Fibroblast of skin of abdomen (primary cell): ENCODE measurements at regions not wholly inside any gene's neighbourhood (a gene's known extent, or its start where the extent isn't known, plus 50 kb on each side); places are given as distances from the start of the nearest gene placed in this dataset.
A peak's percentile ranks its signal among the peaks of the same experiment; 100 is the strongest.
"Not testable (repeated sequence)": the region's sequence is repeated elsewhere in the genome, so short reads cannot be mapped to it uniquely, and the experiment has no call there.

Experiments used
- DNase-seq: peaks from one replicate; pipeline ENCODE4 v3.0.0-alpha.2; 2013

DNA sequence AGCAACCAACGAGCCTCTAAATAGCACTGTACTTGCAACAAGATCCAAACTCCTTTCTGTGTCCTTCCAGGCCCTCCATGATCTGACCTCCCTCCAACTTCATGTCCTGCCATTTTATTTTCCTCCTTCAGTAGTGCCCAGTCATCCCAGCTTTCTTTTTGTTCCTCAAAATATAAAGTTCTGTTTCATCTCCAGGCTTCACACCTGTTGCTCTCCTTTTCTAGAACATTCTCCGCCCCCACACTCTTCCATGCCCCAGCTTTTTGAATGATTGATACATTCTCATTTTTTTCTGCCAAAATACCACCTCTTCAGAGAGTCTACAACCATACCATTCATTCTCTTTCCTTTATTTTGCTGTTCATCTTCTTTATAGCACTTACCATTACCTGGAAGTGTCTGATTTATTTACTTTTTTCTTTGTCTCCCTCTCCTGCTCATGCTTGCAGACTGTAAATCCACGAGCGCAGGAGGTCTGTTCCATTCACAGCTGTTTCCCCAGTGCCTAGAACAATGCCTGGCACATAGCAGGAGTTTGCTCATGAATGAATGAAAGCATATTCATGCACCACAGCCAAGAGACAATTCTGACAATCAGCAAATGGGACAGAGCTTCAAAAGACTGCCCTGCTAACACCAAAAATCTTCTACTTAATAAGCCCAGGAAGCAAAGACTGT lies 296.4 kb downstream of the RPAP3 start:
- no peak for DNase-seq

DNA sequence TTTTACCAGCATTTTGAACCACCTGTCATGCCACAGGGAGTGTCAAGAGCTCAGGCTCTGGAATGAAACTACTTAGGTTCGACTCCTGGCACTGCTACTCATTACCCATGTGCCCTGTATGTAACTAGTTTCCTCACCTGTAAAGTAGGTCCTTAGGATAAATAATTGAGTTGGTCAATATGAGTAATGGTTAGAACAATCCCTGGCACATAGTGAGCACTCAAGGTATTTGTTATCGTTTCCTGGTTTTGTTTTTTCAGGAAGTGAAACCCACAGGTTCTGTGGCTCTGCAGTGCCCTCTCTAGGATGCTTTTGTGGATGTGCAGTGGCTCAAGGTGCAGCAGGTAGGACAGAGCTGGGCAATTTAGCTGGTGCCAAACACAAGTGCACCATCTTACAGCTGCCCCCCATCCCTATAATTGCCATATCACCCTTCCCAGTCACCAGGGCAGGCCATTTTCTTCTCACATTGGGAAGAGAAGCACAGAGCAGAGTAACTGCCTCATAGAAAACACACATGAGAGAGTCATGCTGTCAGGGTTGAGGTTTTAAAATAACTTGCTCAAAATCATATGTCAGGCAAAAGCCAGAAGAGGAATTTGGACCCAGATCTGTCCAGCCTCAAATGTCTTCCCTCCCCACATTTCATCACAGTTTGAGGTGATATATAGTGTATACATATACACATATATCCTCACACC lies 297.5 kb downstream of the RPAP3 start:
- no peak for DNase-seq

DNA sequence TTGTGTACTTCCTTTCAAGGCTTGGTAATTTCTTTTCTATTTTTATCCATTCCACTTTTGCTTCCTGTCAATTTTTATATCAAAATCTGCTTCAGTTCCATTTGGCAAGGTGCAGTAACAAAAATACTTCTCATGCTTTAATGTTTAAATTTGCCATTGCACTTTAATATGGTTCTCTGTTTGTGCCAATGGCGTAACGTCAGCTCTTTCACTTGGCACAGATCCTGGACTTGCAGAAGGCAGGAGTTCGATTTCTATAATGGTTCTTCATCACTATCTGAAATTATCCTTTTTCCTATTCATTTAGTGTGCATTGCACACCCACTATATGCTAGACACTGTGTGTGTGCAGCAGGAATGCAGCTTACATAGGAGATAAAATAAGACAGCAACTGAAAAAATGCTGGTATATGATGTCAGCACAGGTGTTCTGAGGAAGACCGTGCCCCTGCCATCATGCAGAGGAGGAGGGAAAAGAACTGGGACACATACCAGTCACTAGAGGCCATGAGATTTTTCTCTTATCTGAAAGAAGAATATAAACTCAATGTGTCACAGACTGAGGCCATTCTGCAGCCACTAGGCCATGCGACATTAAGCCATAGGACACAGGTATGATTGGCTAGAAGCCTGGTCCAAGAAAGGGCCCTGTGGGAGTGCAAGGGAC lies 298.2 kb downstream of the RPAP3 start:
- no peak for DNase-seq

DNA sequence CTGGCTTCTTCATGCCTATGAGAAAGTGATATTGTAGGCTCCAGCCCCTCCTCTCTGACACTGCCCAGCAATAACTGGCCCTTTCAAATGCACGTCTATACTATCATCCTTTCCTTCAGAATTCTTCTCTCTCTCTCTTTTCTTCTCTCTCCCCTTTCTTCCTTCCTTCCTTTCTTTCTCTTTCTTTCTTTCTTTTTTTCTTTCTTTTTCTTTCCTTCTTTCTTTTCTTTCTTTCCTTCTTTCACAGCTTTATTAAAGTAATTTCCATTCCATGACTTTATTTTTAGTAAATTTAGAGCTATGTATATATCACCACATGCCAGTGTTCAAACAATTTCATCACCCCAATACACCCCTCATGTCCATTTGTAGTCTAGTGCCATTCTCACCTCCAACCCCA lies 302.1 kb downstream of the RPAP3 start:
- DNase-seq, result no peak

DNA sequence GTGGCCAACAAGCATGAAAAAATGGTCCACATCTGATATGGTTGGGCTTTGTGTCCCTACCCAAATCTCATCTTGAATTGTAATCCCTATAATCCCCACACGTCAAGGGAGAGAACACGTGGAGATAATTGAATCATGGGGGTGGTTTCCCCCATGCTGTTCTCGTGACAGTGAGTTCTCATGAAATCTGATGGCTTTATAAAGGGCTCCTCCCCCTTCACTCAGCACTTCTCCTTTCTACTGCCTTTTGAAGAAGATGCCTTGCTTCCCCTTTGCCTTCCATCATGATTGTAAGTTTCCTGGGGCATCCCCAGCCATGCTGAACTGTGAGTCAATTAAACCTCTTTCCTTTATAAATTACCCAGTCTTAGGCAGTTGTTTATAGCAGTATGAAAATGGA lies 304.6 kb downstream of the RPAP3 start:
- DNase-seq, result not testable (repeated sequence)

DNA sequence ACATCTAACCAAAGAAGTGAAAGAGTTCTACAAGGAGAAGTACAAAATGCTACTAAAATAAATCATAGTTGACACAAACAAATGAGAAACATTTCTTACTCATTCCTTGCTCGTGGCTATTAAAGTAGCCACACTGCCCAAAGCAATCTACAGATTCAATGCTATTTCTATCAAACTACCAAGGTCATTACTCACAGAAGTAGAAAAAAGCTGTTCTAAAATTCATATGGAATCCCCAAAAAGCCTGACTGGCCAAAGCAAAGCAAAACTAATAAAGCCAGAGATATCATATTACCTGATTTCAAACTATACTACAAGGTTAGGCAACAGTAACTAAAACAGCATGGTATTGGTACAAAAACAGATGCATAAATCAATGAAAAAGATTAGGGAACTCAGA lies 305.6 kb downstream of the RPAP3 start:
- peak; percentile 70 for DNase-seq

DNA sequence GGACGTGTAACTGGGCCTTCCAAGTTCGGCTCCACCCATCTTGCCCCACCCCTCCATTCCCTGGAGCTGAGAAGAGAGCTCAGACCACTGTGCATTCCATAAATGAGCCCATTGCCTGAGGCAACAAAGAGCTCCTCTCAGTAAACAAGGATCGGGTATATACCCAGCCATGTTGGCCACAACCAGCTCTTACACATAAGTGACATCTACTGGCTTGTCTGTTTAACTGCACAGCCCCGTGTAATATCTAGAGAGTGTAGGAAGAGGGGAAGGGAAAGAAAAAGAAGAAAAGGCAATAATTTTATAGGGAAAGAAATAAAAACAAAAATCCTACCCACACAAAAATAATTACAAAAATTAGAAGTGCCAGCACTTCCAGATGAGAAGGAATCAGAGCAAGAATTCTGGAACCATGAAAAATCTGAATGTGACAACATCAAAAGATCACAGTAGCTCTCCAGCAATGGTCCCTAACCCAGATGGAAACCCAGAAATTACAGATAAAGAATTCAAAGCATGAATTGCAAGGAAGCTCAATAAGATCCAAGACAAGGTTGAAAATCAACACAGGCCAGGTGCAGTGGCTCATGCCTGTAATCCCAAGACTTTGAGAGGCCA lies 308.1 kb downstream of the RPAP3 start:
- DNase-seq, result peak; percentile 65

DNA sequence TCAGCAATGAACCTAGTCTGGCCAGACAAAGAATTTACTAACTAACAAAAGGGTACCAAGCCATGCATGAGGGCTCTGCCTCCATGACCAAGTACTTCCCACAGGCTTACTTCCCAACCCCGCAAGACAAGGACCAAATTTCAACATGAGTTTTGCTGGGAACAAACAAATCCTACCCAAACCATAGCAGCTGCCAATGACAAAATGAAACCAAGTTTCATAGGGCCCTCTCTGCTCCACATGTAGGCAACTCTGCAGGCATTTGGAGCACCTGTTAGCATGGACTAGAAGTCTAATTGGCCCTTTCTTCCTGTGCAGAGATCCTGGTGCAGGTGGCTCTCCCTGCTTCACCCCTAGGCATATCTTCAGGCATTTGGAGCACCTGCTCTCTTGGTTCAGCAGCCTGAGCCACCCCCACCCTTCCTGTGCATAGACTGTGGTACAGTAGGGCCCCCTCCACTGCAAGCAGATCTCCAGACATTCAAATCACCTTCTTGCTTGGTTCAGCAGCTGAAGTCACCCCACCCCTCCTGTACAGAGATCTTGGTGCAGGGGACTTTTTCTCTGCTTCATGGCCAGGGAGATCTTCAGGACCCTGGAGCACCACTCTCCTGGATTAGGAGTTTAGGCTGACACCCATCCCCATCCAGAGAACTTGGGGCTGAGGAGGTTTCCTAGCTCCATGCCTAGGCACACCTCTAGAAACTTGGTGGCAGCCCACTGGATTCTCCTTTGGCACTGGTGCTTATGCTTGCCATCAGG lies 308.7 kb downstream of the RPAP3 start:
- DNase-seq, result no peak

DNA sequence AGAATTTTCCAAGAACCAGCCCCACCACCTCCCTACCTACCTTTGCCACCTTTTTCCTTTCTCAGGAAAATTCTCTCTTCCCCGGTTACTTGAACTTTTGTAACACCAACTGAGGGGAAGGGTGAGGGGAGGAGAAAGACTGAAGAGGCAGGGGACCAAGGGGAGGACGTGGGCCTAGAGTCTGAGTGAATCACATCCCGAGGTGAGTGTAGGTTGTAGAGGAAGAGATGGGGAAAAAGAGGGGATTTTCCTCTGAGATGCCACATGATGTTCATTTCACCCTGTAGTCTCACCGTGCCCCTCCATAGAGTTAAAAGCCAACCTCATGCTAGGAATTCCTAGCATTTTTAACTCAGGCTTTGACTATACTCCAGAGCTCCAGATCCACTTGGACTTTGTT lies 311.8 kb downstream of the RPAP3 start:
- peak; percentile 48 for DNase-seq

DNA sequence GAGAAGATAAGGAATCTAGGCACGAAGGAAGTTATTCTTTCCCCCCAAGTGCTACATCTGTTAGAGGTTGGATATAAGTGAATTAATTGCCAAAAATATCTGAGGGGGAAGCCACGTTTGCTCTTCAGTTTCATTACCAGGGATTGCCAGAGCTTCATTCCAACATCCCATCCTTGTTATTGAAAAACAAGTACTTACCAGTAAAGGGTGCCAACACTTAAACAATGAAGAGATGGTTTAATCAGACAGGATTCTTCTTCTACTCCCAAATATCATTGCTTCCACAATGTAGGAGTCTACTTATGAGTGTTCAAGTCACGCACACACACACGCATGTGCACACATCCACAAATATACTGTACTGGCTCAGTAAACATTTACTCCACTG lies 312.4 kb downstream of the RPAP3 start:
- DNase-seq, result peak; percentile 39

DNA sequence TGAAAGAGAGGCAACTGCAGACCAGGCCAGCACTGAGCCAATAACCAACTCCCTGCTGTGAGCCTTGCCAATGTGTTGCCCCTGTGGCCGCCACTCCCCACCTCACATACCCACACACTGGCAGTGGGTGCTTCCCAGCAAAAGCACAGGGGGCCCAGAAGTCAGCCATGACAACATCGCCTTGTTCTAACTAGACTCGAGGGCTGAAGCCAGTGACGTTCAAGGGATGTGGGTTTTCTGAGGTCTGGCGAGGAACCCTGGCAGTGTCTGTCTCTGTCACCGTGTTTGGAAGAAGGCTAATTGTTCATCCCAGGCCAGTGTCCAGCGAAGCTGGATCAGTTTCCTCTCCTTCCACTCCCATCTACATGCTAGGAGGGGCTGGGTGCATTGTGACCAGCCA lies 311.8 kb upstream of the AMIGO2 start:
- DNase-seq, result no peak

DNA sequence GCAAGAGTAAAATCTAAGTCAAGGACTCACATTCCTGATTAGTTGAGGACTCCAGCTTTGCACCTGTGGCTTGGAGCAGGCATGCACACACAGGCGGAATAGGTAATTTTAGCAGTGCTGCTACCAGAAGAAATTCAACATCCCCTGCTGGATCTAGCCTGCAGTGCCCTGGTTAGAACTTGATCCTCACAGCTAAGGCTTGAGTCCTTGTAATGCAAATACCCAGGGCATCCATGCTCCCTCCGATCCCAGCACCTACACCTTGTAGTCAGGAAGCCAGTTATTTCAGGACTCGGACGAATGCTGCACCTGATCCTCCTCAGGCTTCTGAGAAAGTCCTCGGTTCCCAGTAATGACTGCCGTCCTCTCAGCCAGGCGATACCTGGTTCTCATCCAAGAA lies 309.0 kb upstream of the AMIGO2 start:
- DNase-seq, result no peak

DNA sequence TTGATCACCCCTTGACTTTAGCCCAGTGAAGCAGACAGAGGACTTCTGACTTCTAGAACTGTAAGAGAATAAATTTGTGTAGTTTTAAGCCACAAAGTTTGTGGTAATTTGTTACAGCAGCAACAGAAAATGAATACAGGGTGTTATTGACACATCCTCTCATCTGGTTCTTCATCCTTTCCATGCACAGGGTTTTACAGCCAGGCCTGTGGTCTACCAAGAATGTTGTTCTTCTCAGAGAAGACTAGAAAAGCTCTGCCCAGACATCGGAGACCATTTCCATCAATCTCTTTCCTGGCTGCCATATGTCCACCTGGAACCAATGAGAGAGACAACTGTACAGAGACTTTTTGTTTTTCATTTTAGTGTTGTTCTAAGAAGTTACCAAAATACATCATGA lies 308.2 kb upstream of the AMIGO2 start:
- peak; percentile 70 for DNase-seq

DNA sequence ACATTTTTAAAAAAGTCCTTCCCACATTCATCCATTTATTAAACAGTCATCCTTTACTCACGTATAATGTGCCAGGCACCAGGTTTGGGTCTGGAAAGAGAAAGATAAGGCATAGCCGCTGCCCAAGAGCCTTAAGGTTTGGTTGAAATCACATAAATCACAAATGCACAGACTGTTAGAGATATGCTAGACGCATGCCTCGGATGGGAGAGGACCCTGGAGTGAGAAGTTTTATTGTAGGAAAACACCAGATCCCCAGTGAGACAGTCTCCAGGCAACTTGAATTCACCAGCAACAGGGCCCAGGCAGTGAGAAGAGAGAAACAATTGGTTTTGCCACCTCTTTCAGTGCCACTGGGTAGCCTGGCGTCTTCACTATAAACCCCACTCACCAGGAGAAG lies 305.9 kb upstream of the AMIGO2 start:
- no peak for DNase-seq

DNA sequence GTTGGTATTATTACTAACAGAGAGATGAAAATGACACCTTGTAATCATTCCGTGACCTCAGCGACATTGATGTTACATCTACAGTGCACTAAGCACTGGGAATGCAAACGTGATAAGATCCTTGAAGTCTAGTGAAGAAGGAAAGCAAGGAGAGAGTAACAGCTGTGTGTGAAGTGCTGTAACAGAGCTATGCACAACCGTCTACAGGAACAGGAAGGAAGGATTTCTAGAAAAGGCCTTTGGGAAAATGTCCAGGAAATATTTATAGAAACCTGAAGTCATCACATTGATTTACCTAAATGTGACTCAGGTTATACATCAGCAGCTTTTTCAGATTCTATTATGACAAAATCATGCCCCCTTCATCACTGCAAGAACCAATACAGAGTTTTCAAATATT lies 304.2 kb upstream of the AMIGO2 start:
- DNase-seq, result peak; percentile 39

DNA sequence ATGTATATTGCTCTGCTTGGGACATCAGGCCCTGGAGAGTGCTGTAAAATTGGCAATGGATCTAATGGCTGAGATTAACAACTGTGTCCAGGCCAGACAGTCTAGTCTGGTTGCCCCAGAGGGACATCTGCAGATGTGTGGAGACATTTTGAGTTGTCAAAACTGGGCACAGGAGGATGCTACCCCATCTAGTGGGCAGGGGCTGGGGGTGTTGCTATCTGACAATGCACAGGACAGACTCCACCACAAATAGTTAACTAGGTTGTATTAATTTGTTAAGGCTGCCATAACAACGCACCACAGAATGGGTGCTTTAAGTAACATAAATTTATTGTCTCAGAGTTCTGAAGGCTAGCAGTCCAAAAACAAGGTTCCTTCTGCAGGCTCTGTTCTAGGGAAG lies 302.5 kb upstream of the AMIGO2 start:
- DNase-seq, result no peak

DNA sequence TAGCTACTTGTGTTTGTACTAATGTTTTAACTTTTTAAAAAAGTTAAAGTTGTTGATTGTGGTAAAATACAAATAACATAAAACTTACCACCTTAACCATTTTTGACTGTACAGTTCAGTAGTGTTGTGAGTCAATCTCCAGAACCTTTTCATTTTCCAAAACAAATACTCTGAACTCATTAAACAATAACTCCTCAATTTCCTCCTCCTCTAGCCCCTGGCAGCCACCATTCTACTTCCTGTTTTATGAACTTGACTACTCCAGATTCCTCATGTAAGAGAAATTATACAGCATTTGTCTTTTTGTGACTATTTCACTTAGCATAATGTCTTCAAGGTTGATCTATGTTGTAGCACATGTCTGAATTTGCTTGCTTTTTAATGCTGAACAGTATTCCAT lies 299.1 kb upstream of the AMIGO2 start:
- no peak for DNase-seq

DNA sequence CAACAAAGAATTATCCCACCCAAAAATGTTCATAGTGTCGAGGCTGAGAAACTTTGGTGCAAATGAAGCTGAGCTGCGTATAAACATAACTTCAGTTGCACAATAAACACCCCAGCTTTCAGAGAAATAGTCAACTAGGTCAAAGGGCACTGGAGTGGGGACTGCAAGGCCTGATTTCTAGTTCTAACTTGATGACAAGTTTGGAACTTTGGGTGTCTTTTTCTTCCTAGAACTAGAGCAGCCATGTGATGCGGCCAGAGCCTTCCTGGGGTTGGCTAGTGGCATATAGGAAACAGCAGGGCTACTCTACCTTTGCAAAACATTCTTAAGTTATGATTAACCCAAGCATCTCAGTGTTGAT lies 298.4 kb upstream of the AMIGO2 start:
- no peak for DNase-seq

DNA sequence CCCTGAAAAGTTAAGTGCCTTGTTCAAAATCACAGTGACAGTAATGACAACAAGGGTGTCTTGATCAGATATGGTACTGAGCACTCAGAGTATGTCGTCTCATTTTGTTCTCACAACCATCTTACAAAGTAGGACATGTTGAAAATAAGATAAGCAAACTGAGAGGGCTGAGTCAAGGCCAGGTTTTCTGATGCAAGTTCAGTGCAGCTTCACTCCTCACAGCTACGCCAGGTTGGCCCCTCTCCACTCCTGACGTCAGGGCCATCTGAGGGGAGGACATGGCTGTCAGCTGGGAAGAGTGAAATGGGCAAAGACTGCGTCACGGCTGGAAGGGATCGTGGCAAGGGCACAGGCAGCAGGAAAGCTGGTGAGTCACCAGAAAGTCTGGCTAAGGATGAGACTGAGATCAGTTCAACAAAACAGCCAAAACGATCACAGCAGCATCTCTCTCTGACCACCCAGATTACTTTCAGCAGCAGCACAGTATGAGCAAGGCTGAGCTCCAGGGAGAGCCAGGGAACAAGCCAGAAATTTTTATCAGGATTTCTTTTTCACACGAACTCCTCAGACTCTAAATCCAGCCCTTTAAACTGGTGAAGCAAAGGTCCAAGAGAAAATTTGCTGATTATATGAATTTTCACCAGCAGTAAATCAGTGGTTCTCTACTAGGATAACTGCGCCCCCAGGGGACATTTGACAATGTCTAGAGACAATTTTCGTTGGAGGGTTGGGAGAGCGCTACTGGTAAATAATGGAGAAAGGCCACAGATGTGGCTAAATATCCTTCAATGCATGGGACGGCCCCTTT lies 297.9 kb upstream of the AMIGO2 start:
- DNase-seq, result peak; percentile 95

DNA sequence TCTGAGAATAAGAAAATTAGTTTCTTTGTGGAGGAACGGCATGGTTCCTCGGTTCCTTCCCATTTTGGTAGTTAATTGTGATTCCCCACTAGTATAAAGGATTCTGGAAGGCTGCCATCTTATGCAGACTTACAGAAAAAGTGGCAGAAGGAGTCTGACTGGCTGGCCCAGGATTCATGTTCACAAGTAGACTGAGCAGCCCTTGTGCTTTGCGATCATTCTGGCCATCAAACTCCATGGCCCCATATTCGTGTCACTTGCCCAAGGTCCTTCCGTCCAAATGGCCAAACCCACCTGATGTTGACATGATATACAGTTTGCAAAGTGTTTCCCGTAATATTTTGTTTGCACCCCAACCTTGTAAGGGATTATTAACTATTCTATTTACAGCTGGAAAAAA lies 297.2 kb upstream of the AMIGO2 start:
- DNase-seq, result no peak

DNA sequence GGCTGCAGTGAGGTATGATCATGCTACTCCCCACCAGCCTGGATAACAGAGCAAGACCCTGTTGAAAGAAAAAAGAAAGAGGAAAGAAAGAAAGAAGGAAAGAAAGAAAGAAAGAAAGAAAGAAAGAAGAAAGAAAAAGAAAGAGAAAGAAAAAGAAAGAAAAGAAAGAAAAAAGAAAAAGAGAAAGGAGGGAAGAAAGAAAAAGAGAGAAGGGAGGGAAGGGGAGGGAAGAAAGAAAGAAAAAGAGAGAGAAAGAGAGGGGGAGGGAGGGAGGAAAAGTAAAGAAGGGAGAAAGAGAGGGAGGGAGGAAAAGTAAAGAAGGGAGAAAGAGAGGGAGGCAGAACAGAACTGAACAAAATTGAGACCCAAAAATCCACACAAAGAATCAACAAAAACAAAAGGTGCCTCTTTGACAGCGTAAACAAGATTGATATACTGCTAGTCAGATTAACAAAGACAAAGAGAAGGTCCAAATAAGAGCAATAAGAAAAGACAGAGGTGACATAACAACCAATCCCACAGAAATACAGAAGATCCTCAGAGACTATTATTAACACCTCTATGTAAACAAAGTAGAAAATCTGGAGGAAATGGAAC lies 293.9 kb upstream of the AMIGO2 start:
- no peak for DNase-seq

DNA sequence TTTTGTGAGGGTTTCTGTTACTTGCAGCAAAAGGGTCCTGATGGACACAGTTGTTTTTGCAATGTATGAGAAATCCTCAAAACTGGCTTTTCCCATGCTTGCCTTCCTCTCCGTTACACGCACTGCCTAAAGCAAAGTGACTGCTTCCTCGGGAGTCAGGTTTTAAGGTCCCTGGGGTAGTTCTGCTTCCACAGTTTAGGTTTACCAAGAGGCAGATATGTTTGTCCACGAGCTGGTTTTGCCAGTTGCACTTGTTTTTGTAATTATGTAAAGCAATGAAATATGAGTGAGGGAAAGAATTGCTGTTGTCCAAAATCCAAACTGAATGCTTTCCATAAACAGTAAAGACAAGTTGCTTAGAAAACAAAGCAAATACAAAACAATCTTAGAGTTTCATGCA lies 290.7 kb upstream of the AMIGO2 start:
- no peak for DNase-seq
